Lower lobe of right lung (tissue), 2 donors: ENCODE measurements at regions not wholly inside any gene's neighbourhood (a gene's known extent, or its start where the extent isn't known, plus 50 kb on each side); places are given as distances from the start of the nearest gene placed in this dataset.

Experiments
- ATAC-seq, 2 donors: fragments of 200-7000 bp; cut with Tn5 transposase; one replicate each; pipeline ENCODE4 v1.9.1; 2020 to 2022; ENCODE audit warnings: mild to moderate bottlenecking in 2 of 2, moderate library complexity in 2 of 2
- DNase-seq: peaks from one replicate; pipeline ENCODE4 v3.0.0-alpha.2; 2020
- H3K27ac ChIP-seq: fragments of 200-600 bp; one replicate; pipeline ENCODE4 v1.8.0; 2022
- H3K27me3 ChIP-seq: fragments of 200-600 bp; one replicate; pipeline ENCODE4 v1.8.0; 2022; ENCODE audit warnings: low read depth
- H3K36me3 ChIP-seq: fragments of 200-600 bp; one replicate; pipeline ENCODE4 v1.8.0; 2022; ENCODE audit warnings: mild to moderate bottlenecking
- H3K4me1 ChIP-seq: fragments of 200-600 bp; one replicate; pipeline ENCODE4 v1.8.0; 2022
- H3K4me3 ChIP-seq: fragments of 200-600 bp; one replicate; pipeline ENCODE4 v1.8.0; 2022; ENCODE audit warnings: mild to moderate bottlenecking
- H3K9me3 ChIP-seq: fragments of 200-600 bp; one replicate; pipeline ENCODE4 v1.8.0; 2022
- CTCF ChIP-seq: fragments of 200-600 bp; IDR thresholded peaks from one replicate; pipeline ENCODE4 v1.8.0; 2022; ENCODE audit warnings: antibody characterized with exemption, mild to moderate bottlenecking
- intact Hi-C: fragments of 100-400 bp; cut with DNase I; formaldehyde crosslinking; loops from one replicate; pipeline ENCODE4 v1.11.0; 2022
- donor health status: DM: no; HTN: yes; CAD: no; lungs with severe emphysema.

GRCh38 chr11:115905341-115906000 is 401.3 kb upstream of the CADM1 start:
- DNase-seq = no peak
- intact Hi-C loops = no loop called here
- H3K27me3 ChIP-seq = no peaks in the 10 kb centered on the region
- no peak for TF ChIP-seq CTCF
- ATAC-seq = no peak
- H3K36me3 ChIP-seq = no peaks in the 10 kb centered on the region
- no peak overlapping the region for H3K27ac ChIP-seq
- no peaks in the 10 kb centered on the region for H3K4me1 ChIP-seq
- H3K4me3 ChIP-seq = no peak overlapping the region
- H3K9me3 ChIP-seq = no peaks in the 10 kb centered on the region

GRCh38 chr11:115903179-115903578 is 399.0 kb upstream of the CADM1 start:
- no peaks in the 10 kb centered on the region for H3K27me3 ChIP-seq
- no peak overlapping the region for H3K4me3 ChIP-seq
- H3K4me1 ChIP-seq = no peaks in the 10 kb centered on the region
- intact Hi-C loops = no loop called here
- ATAC-seq (no peak), DNase-seq (no peak)
- no peak for TF ChIP-seq CTCF
- H3K9me3 ChIP-seq = no peaks in the 10 kb centered on the region
- no peaks in the 10 kb centered on the region for H3K36me3 ChIP-seq
- H3K27ac ChIP-seq = no peak overlapping the region

- TF ChIP-seq CTCF = no peak
- intact Hi-C loops = no loop called here
- Histone ChIP-seq H3K27ac (no peak overlapping the region), H3K9me3 (no peaks in the 10 kb centered on the region), H3K4me3 (no peak overlapping the region), H3K27me3 (no peaks in the 10 kb centered on the region), H3K4me1 (no peaks in the 10 kb centered on the region), H3K36me3 (no peaks in the 10 kb centered on the region)
- DNase-seq = no peak
- no peak for ATAC-seq
Measured at GRCh38 chr11:115901069-115901468, 396.9 kb upstream of the CADM1 start.

- no peaks in the 10 kb centered on the region for H3K36me3 ChIP-seq
- intact Hi-C loops = no loop called here
- no peaks in the 10 kb centered on the region for H3K27me3 ChIP-seq
- TF ChIP-seq CTCF = no peak
- no peak overlapping the region for H3K27ac ChIP-seq
- H3K4me3 ChIP-seq = no peak overlapping the region
- no peaks in the 10 kb centered on the region for H3K4me1 ChIP-seq
- ATAC-seq (no peak), DNase-seq (no peak)
- H3K9me3 ChIP-seq = no peaks in the 10 kb centered on the region
Measured at GRCh38 chr11:115900111-115900510, 395.9 kb upstream of the CADM1 start.

- Histone ChIP-seq H3K4me3 (no peak overlapping the region), H3K36me3 (no peaks in the 10 kb centered on the region), H3K4me1 (no peaks in the 10 kb centered on the region), H3K27ac (no peak overlapping the region), H3K9me3 (no peaks in the 10 kb centered on the region), H3K27me3 (no peaks in the 10 kb centered on the region)
- TF ChIP-seq CTCF = no peak
- DNase-seq (no peak), ATAC-seq (peak in 1 of 2 donors; percentile 46)
- intact Hi-C loops = no loop called here
Measured at GRCh38 chr11:115897707-115898106, 393.5 kb upstream of the CADM1 start.
